Breast epithelium (tissue), 3 donors: ENCODE measurements at regions not wholly inside any gene's neighbourhood (a gene's known extent, or its start where the extent isn't known, plus 50 kb on each side); places are given as distances from the start of the nearest gene placed in this dataset.

Source experiments
- CTCF ChIP-seq, 3 donors: fragments of 450-650 bp; IDR thresholded peaks; one replicate each; pipeline ENCODE4 v1.5.1; 2016 to 2017; ENCODE audit warnings: antibody characterized with exemption in 3 of 3, mild to moderate bottlenecking in 3 of 3, moderate library complexity in 3 of 3
- POLR2AphosphoS5 ChIP-seq, 3 donors: sonication (generic); formaldehyde crosslinking; IDR thresholded peaks; one replicate each; pipeline ENCODE4 v1.6.1; 2017; ENCODE audit warnings: antibody characterized with exemption in 3 of 3

GRCh38 chr4:108556588-108557200 lies 63.7 kb upstream of the RPL34 start:
- no peak for TF ChIP-seq CTCF (IDR thresholded peaks at IDR 0.05)
- no peak for TF ChIP-seq POLR2AphosphoS5 (IDR thresholded peaks at IDR 0.05)
